ENCODE measurements at regions not wholly inside any gene's neighbourhood (a gene's known extent, or its start where the extent isn't known, plus 50 kb on each side); places are given as distances from the start of the nearest gene placed in this dataset.

GRCh38 chr4:100302061-100303026 is 112.1 kb upstream of the DDIT4L start (continued):
- no peak for TF ChIP-seq RXRA (IDR thresholded peaks at IDR 0.05; ENCODE audit: borderline replicate concordance, low read depth)
- TF ChIP-seq SIN3A (IDR thresholded peaks at IDR 0.05; ENCODE audit: borderline replicate concordance, low read depth, low read length): no peak

DNA sequence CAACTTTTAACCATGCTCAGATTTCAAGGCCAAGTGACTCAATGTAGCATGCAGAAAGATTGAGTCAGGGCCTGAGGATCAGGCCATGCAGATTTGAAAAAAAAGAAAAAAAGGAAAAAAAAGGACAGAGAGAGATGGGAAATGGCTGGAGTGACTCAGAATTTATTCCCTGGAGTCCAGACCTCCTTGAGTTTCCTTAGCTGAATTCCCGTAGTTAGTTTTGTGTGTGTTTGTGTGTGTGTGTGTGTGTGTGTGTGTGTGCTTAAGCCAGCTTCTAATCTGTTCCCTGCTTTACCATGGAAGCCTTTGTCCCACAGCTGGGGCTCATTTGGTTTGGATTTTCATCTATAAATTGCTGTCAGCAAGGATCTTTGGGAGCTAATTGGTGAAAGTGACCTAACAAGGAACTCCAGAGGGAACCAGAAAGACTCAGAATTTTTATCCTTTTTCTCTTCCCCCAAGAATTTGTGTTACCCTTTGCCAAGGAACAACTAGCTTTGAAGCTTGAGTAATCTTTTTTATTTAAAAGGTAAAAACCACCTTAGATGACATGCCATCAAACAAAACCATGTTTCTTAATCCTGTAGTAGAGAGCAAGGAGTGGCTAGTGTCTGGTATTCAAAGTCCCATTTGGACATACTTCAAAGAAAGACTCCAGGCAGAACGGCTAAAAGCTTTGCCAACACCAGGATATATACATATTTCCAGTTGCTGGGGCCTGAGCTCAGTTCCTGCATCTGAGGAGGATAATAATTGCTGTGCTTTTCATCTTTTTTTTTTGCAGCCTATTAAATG is 109.0 kb upstream of the DDIT4L start:
- no peaks in the 10 kb centered on the region for H4K20me1 ChIP-seq (ENCODE audit: insufficient read depth)
- H2AFZ ChIP-seq (ENCODE audit: low read depth): peak overlapping the region; percentile 66
- H3F3A ChIP-seq (replicated peaks; ENCODE audit: insufficient read depth): peaks cover 8% of the 10 kb centered on the region
- H3K4me3 ChIP-seq (ENCODE audit: low read depth in 2 of 2, low read length in 1 of 2): no peak overlapping the region
- no peaks in the 10 kb centered on the region for H3K79me2 ChIP-seq (ENCODE audit: insufficient read depth)
- H3K27ac ChIP-seq (ENCODE audit: low read depth in 2 of 2, low read length in 1 of 2): peak overlapping the region; percentile 58 to 82; a peak in 3 of 4 replicates
- no peak for DNase-seq
- CTCF ChIA-PET: interaction anchor here (0.9 to 1.5 kb wide), 2 partner anchors 11 to 15 kb away, joined by 3 read pairs; no protein-coding TSS in a partner anchor
- no peak overlapping the region for H3K4me2 ChIP-seq
- POLR2A ChIA-PET: interaction anchor here (0.6 kb wide), 1 partner anchor 140 kb away, joined by 5 read pairs; no protein-coding TSS in a partner anchor
- H3K4me1 ChIP-seq (ENCODE audit: control insufficient read depth in 1 of 2, insufficient read depth in 2 of 2, low read depth in 1 of 2, low read length in 1 of 2): peaks cover 0 to 9% of the 10 kb centered on the region in 2 experiments; a peak in 2 of 4 replicates
- H3K9me3 ChIP-seq: no peaks in the 10 kb centered on the region
- H3K36me3 ChIP-seq (replicated peaks in 1 of 2; ENCODE audit: control insufficient read depth in 1 of 2, insufficient read depth in 2 of 2, low read length in 1 of 2): no peaks in the 10 kb centered on the region
- TF ChIP-seq TEAD4 (IDR thresholded peaks at IDR 0.05; ENCODE audit: borderline replicate concordance, insufficient read depth): 0 out of 2 replicates have a peak, but pooled peaks have one; percentile 22
- 0 out of 2 replicates have a peak, but pooled peaks have one; percentile 13 for TF ChIP-seq FOXM1 (IDR thresholded peaks at IDR 0.05; ENCODE audit: low read depth)
- TF ChIP-seq POLR2AphosphoS5 (IDR thresholded peaks at IDR 0.05; ENCODE audit: low read depth, low read length): no peak; the same call in 1 of the 2 replicates
- TF ChIP-seq, protein P1, sequence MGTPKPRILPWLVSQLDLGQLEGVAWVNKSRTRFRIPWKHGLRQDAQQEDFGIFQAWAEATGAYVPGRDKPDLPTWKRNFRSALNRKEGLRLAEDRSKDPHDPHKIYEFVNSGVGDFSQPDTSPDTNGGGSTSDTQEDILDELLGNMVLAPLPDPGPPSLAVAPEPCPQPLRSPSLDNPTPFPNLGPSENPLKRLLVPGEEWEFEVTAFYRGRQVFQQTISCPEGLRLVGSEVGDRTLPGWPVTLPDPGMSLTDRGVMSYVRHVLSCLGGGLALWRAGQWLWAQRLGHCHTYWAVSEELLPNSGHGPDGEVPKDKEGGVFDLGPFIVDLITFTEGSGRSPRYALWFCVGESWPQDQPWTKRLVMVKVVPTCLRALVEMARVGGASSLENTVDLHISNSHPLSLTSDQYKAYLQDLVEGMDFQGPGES (IDR thresholded peaks at IDR 0.05; ENCODE audit: low read depth, low read length): no peak
- peak; percentile 32; the same call in 1 of the 2 replicates for TF ChIP-seq PBX3 (IDR thresholded peaks at IDR 0.05)
- TF ChIP-seq NFIC (IDR thresholded peaks at IDR 0.05; ENCODE audit: borderline replicate concordance): peak; percentile 32; the same call in 1 of the 2 replicates
- peak in 1 of 2 experiments; percentile 48; a peak in 1 of 4 replicates for TF ChIP-seq EP300 (IDR thresholded peaks at IDR 0.05; ENCODE audit: borderline replicate concordance in 1 of 2, low read depth in 1 of 2, low read length in 1 of 2)
- no peak for TF ChIP-seq FOXJ3 (CRISPR knock-in tag; IDR thresholded peaks at IDR 0.05)
- TF ChIP-seq FOSL2 (IDR thresholded peaks at IDR 0.05; ENCODE audit: borderline replicate concordance, low read depth): peak; percentile 84
- TF ChIP-seq, protein P2, sequence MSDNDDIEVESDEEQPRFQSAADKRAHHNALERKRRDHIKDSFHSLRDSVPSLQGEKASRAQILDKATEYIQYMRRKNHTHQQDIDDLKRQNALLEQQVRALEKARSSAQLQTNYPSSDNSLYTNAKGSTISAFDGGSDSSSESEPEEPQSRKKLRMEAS (IDR thresholded peaks at IDR 0.05; ENCODE audit: low read depth): peak; percentile 75; the same call in 1 of the 2 replicates
- TF ChIP-seq, protein P3, sequence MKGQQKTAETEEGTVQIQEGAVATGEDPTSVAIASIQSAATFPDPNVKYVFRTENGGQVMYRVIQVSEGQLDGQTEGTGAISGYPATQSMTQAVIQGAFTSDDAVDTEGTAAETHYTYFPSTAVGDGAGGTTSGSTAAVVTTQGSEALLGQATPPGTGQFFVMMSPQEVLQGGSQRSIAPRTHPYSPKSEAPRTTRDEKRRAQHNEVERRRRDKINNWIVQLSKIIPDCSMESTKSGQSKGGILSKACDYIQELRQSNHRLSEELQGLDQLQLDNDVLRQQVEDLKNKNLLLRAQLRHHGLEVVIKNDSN (IDR thresholded peaks at IDR 0.05; ENCODE audit: borderline replicate concordance, low read depth): no peak
- TF ChIP-seq, protein P4, sequence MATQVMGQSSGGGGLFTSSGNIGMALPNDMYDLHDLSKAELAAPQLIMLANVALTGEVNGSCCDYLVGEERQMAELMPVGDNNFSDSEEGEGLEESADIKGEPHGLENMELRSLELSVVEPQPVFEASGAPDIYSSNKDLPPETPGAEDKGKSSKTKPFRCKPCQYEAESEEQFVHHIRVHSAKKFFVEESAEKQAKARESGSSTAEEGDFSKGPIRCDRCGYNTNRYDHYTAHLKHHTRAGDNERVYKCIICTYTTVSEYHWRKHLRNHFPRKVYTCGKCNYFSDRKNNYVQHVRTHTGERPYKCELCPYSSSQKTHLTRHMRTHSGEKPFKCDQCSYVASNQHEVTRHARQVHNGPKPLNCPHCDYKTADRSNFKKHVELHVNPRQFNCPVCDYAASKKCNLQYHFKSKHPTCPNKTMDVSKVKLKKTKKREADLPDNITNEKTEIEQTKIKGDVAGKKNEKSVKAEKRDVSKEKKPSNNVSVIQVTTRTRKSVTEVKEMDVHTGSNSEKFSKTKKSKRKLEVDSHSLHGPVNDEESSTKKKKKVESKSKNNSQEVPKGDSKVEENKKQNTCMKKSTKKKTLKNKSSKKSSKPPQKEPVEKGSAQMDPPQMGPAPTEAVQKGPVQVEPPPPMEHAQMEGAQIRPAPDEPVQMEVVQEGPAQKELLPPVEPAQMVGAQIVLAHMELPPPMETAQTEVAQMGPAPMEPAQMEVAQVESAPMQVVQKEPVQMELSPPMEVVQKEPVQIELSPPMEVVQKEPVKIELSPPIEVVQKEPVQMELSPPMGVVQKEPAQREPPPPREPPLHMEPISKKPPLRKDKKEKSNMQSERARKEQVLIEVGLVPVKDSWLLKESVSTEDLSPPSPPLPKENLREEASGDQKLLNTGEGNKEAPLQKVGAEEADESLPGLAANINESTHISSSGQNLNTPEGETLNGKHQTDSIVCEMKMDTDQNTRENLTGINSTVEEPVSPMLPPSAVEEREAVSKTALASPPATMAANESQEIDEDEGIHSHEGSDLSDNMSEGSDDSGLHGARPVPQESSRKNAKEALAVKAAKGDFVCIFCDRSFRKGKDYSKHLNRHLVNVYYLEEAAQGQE (IDR thresholded peaks at IDR 0.05; ENCODE audit: low read depth, low read length): peak; percentile 19; the same call in 1 of the 2 replicates
- TF ChIP-seq TCF12 (IDR thresholded peaks at IDR 0.05): peak; percentile 64; the same call in 1 of the 2 replicates
- TF ChIP-seq JUND (IDR thresholded peaks at IDR 0.05): peak; percentile 72
- TF ChIP-seq, protein P5, sequence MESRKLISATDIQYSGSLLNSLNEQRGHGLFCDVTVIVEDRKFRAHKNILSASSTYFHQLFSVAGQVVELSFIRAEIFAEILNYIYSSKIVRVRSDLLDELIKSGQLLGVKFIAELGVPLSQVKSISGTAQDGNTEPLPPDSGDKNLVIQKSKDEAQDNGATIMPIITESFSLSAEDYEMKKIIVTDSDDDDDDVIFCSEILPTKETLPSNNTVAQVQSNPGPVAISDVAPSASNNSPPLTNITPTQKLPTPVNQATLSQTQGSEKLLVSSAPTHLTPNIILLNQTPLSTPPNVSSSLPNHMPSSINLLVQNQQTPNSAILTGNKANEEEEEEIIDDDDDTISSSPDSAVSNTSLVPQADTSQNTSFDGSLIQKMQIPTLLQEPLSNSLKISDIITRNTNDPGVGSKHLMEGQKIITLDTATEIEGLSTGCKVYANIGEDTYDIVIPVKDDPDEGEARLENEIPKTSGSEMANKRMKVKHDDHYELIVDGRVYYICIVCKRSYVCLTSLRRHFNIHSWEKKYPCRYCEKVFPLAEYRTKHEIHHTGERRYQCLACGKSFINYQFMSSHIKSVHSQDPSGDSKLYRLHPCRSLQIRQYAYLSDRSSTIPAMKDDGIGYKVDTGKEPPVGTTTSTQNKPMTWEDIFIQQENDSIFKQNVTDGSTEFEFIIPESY (IDR thresholded peaks at IDR 0.05; ENCODE audit: borderline replicate concordance, low read depth): no peak
- no peaks in the 10 kb centered on the region for H3K27me3 ChIP-seq (ENCODE audit: insufficient read depth)
- 21% methylated on average over 2 of the region's 2 CpGs for WGBS (ENCODE audit: low lambda C conversion rate)
- no peaks in the 10 kb centered on the region for H3K9me2 ChIP-seq
- H3K9ac ChIP-seq: no peak overlapping the region; the same call in 1 of the 2 replicates
